IPS-20b (cell line): ENCODE measurements at regions not wholly inside any gene's neighbourhood (a gene's known extent, or its start where the extent isn't known, plus 50 kb on each side); places are given as distances from the start of the nearest gene placed in this dataset.

ENCODE experiments used
- H3K27ac ChIP-seq: one replicate; pipeline ENCODE4 v1.5.1; 2013; ENCODE audit warnings: low read length
- H3K27me3 ChIP-seq: 2 replicates; pipeline ENCODE4 v1.6.1; 2013; ENCODE audit warnings: mild to moderate bottlenecking, low read length, inconsistent platforms; ENCODE audit not compliant: insufficient read depth
- H3K36me3 ChIP-seq: 2 replicates; pipeline ENCODE4 v1.6.1; 2013; ENCODE audit warnings: low read depth, mild to moderate bottlenecking, inconsistent platforms, low read length, moderate library complexity; ENCODE audit not compliant: insufficient read depth
- H3K4me1 ChIP-seq: 2 replicates; pipeline ENCODE4 v1.6.1; 2013; ENCODE audit warnings: mild to moderate bottlenecking, control low read depth, inconsistent platforms, low read length, moderate library complexity; ENCODE audit not compliant: insufficient read depth
- H3K4me3 ChIP-seq: 2 replicates; pipeline ENCODE4 v1.5.1; 2013; ENCODE audit warnings: mild to moderate bottlenecking, low read length, inconsistent platforms
- H3K9ac ChIP-seq: 2 replicates; pipeline ENCODE4 v1.6.1; 2013; ENCODE audit warnings: low read depth, mild to moderate bottlenecking, inconsistent platforms, low read length, moderate library complexity
- H3K9me3 ChIP-seq: 2 replicates; pipeline ENCODE4 v1.6.1; 2013; ENCODE audit warnings: mild to moderate bottlenecking, low read depth, low read length, inconsistent platforms; ENCODE audit not compliant: insufficient read depth

DNA sequence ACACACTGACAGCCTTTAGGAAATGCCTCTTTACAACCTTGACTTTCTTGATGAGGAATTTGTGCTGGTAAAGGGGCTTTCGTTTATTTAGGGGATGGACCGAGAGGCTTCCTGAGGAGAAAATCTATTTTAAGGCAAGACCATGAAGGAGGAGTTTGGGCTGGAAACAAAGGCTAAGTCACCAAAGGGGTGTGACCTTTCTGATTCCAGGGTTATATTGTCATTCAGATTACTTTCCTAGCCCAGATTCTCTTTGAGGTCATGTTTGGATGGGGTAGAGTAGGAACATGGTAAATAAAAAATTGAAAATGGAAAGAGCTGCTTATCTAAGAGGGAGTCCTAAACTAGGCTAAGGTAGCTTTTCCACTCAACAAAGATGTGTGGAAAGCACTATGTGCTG, 77.1 kb upstream of the UGP2 start:
- peaks cover 13% of the 10 kb centered on the region; the same call in 1 of the 2 replicates for H3K9me3 ChIP-seq
- H3K9ac ChIP-seq, result peak overlapping the region; percentile 42; the same call in 1 of the 2 replicates
- peak overlapping the region; percentile 22 for H3K27ac ChIP-seq
- H3K4me3 ChIP-seq, result peak overlapping the region; percentile 26
- peaks cover 26% of the 10 kb centered on the region for H3K4me1 ChIP-seq
- H3K27me3 ChIP-seq, result no peaks in the 10 kb centered on the region
- H3K36me3 ChIP-seq, result no peaks in the 10 kb centered on the region

DNA sequence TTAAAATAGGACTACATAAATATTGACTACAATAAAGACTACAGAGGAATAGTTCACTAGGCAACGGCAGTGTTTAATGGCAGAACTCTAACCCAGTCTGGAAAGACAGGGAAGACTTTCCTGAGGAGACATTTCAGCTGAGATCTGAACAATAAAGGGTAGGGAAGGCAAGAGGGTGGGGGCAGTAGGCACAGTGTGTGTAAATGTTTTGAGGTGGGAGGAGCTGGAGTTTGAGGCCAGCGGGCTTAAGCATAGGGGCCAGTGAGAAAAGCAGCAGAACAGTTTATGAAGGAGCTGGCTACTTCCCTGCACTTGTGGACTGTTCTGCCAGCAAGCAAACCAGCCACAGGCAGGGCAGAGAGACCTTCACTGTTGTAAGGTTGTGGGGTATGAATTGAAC, 76.6 kb upstream of the UGP2 start:
- peaks cover 13% of the 10 kb centered on the region; the same call in 1 of the 2 replicates for H3K9me3 ChIP-seq
- H3K27me3 ChIP-seq, result no peaks in the 10 kb centered on the region
- peaks cover 26% of the 10 kb centered on the region for H3K4me1 ChIP-seq
- H3K36me3 ChIP-seq, result no peaks in the 10 kb centered on the region
- peak overlapping the region; percentile 15 for H3K27ac ChIP-seq
- H3K9ac ChIP-seq, result peak overlapping the region; percentile 42; the same call in 1 of the 2 replicates
- peak overlapping the region; percentile 26 for H3K4me3 ChIP-seq

DNA sequence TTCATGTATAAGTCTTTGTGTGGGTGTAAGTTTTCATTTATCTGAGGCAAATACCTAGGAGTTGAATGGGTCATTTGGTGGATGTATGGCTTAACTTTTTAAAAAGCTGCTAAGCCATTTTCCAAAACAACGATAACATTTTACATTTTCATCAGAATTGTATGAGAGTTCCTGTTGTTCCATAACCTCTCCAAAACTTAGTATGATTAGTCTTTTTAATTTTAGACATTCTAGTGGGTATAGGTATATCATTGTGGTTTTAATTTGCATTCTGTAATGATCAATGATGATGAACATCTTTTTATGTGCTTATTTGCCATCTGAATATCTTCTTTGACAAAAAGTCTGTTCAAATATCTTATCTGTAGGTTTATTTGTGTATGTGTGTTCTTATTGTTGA, 74.4 kb upstream of the UGP2 start:
- H3K36me3 ChIP-seq, result no peaks in the 10 kb centered on the region
- no peak overlapping the region for H3K27ac ChIP-seq
- no peak overlapping the region for H3K9ac ChIP-seq
- H3K27me3 ChIP-seq, result no peaks in the 10 kb centered on the region
- H3K4me1 ChIP-seq, result peaks cover 26% of the 10 kb centered on the region
- peaks cover 13% of the 10 kb centered on the region; the same call in 1 of the 2 replicates for H3K9me3 ChIP-seq
- no peak overlapping the region for H3K4me3 ChIP-seq

DNA sequence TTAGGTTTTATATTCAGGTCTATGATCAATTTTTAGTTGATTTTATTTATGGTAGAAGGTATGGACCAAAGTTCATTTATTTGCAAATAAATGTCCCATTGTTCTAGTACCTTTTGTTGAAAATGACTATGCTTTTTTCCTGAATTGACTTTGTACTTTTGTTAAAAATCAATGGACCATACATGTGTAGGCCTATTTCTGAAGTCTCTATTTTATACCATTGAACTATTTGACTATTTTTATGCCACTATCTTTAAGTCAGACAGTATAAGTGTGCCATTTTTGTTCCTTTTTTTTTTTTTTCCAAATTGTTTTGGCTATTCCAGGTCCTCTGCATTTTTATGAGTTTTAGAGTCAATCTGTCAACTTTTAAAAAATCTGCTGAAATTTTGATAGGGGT, 73.6 kb upstream of the UGP2 start:
- Histone ChIP-seq H3K27me3 (no peaks in the 10 kb centered on the region), H3K9ac (no peak overlapping the region), H3K9me3 (peaks cover 13% of the 10 kb centered on the region; the same call in 1 of the 2 replicates), H3K4me1 (peaks cover 26% of the 10 kb centered on the region), H3K4me3 (no peak overlapping the region), H3K27ac (no peak overlapping the region), H3K36me3 (no peaks in the 10 kb centered on the region)

DNA sequence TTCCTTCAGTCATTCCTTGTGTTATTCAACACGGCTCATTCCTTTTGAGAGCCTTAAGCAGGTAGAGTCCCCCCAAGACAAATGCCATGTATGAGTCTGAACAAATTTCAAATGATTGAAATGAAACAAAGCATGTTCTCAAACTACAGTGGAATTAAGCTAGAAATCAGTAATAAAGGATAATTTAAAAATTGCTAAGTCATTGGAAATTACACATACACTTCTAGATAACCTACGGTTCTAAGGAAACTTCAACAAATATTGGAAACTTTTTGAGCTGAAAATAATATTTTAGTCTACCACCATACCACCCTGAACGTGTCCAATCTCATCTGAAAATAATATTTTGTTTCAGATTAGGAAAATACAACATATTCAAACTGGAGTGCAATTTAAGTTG, 71.8 kb upstream of the UGP2 start:
- Histone ChIP-seq H3K9me3 (peaks cover 13% of the 10 kb centered on the region; the same call in 1 of the 2 replicates), H3K4me3 (no peak overlapping the region), H3K4me1 (peaks cover 10% of the 10 kb centered on the region), H3K36me3 (no peaks in the 10 kb centered on the region), H3K27ac (no peak overlapping the region), H3K27me3 (no peaks in the 10 kb centered on the region), H3K9ac (no peak overlapping the region)

DNA sequence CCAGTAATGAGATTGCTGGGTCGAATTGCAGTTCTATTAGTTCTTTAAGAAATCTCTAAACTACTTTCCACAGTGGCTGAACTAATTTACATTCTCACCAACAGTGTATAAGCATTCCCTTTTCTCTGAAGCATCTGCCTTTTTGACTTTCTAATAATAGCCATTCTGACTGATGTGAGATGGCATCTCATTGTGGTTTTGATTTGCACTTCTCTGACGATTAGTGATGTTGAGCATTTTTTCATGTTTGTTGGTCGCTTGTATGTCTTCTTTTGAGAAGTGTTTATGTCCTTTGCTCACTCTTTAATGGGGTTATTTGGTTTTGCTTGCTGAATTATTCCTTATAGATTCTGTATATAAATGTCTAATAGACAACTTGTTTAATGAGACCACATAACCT, 69.6 kb upstream of the UGP2 start:
- H3K4me1 ChIP-seq, result no peaks in the 10 kb centered on the region; the same call in 1 of the 2 replicates
- no peak overlapping the region for H3K9ac ChIP-seq
- no peaks in the 10 kb centered on the region for H3K36me3 ChIP-seq
- H3K9me3 ChIP-seq, result peaks cover 8% of the 10 kb centered on the region; the same call in 1 of the 2 replicates
- no peak overlapping the region for H3K27ac ChIP-seq
- no peaks in the 10 kb centered on the region for H3K27me3 ChIP-seq
- no peak overlapping the region for H3K4me3 ChIP-seq

DNA sequence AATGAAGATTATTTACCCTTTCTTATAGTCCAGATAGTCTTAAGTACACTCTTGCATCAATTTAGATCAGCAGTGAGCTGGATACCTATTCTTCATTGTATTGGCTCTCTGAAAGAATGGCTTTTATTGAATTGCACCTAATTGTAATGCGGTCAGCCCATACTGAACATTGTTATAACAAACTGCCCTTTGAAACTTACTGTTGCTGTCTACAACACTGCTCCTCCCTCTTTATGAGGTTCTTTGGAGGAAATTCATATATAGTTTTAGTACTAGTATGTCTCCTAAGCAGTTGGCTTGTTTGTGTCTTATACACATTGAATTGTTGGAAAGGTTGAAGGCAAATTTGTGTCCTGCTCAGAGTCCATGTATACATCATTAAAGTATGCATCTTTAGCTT, 66.5 kb upstream of the UGP2 start:
- Histone ChIP-seq H3K27me3 (no peaks in the 10 kb centered on the region), H3K4me3 (no peak overlapping the region), H3K9ac (no peak overlapping the region), H3K27ac (no peak overlapping the region), H3K9me3 (no peaks in the 10 kb centered on the region), H3K4me1 (peaks cover 13% of the 10 kb centered on the region; the same call in 1 of the 2 replicates), H3K36me3 (no peaks in the 10 kb centered on the region)

DNA sequence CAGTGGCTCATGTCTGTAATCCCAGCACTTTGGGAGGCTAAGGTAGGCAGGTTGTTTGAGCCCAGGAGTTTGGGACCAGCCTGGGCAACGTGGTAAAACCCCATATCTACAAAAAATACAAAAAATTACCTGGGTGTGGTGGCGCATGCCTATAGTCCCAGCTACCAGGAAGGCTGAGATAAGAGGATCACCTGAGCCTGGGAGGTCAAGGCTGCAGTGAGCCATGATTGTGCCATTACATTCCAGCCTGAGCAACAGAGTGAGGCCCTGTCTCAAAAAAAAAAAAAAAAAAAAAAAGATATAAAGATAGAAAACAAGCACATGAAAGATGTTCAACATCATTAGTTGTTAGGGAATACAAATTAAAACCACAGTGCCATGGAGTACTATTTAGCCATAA, 65.3 kb upstream of the UGP2 start:
- Histone ChIP-seq H3K4me1 (peaks cover 23% of the 10 kb centered on the region; the same call in 1 of the 2 replicates), H3K27ac (no peak overlapping the region), H3K9me3 (no peaks in the 10 kb centered on the region), H3K4me3 (no peak overlapping the region), H3K36me3 (no peaks in the 10 kb centered on the region), H3K27me3 (no peaks in the 10 kb centered on the region), H3K9ac (no peak overlapping the region)

DNA sequence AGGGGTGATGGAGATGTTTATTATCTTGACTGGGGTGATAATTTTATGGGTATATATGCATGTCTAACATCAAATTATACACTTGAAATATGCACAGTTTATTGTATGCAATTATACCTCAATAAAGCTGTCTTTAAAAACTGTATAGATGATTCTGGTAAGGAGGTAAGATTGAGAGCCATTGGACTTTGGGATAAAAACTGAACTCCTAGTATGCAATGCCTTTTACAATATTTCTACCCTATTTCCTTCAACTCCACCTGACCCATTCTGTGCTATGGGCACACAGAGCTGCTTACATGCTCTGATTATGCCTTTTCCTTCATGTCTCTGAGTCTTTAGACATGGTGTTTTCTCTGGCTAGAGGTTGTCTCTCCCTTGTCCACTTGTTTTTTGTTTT, 63.9 kb upstream of the UGP2 start:
- H3K4me1 ChIP-seq, result peaks cover 28% of the 10 kb centered on the region; the same call in 1 of the 2 replicates
- H3K9me3 ChIP-seq, result no peaks in the 10 kb centered on the region
- no peak overlapping the region for H3K9ac ChIP-seq
- H3K36me3 ChIP-seq, result no peaks in the 10 kb centered on the region
- H3K4me3 ChIP-seq, result no peak overlapping the region
- H3K27ac ChIP-seq, result no peak overlapping the region
- H3K27me3 ChIP-seq, result no peaks in the 10 kb centered on the region

DNA sequence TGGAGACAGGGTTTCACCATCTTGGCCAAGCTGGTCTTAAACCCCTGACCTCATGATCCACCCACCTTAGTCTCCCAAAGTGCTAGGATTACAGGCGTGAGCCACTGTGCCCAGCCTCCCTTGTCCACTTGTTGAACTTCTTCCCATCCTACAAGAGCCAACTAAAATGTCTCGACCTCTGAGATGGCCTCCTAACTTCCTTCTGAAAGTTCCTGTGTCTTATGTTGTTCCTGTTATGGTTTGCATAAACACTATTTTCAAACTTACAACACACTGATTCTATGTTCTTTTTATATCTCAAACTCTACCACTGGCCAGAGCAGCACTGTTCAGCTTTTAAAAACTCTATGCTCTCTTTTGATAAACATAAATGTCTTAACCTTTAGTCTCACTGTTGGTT, 63.3 kb upstream of the UGP2 start:
- Histone ChIP-seq H3K4me1 (peaks cover 28% of the 10 kb centered on the region; the same call in 1 of the 2 replicates), H3K9me3 (no peaks in the 10 kb centered on the region), H3K27ac (no peak overlapping the region), H3K36me3 (no peaks in the 10 kb centered on the region), H3K9ac (no peak overlapping the region), H3K4me3 (no peak overlapping the region), H3K27me3 (no peaks in the 10 kb centered on the region)

DNA sequence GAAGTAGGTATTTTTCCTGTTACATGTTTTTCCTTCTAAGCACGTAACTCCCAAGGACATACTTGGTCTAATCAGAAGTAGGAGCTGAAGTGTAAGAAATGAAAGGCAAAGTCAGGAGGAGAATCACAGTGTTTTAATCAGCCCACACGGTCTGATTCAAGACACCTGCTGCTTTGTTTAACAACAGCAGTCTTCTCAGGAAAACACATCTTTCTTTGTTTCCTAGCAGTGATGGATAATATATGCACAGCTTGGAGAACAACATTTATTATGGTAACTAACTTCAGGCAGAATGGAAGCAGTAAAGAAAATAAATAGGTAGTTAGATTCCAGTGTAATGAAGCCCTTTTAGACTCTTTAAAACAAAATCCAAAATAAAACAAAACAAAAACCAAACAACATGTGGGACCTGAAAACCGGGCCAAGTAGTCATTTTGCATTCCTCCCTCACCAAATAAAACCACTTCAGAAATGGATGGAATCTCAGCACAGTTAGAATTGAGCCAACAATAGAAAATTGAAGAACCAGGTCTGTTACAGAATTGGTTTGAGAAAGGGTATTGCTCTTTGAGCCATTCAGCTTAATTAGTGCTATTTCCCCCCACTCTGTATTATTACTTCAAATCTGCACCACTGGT, 61.1 kb upstream of the UGP2 start:
- Histone ChIP-seq H3K4me1 (peaks cover 34% of the 10 kb centered on the region; the same call in 1 of the 2 replicates), H3K36me3 (no peaks in the 10 kb centered on the region), H3K27ac (peak overlapping the region; percentile 12), H3K4me3 (peak overlapping the region; percentile 7; the same call in 1 of the 2 replicates), H3K9me3 (no peaks in the 10 kb centered on the region), H3K27me3 (no peaks in the 10 kb centered on the region), H3K9ac (peak overlapping the region; percentile 34; the same call in 1 of the 2 replicates)

DNA sequence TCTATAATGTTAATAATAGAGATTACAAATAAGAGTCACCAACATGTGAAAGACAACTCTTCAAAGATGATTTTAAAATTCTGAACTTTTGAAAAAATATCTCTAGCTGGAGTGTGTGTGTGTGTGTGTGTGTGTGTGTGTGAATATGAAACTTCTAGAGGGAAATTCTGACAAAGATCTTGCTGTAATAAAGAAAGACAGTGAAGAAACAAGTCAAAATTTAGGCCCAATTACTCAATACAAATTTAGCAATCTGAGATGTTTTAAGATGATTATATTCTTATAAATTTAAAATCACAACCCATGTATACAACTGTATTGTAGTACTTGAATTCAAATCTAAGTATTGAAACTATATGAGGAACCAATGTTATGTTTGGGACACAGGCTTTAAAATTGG, 57.2 kb upstream of the UGP2 start:
- H3K4me1 ChIP-seq, result peaks cover 30% of the 10 kb centered on the region; the same call in 1 of the 2 replicates
- H3K4me3 ChIP-seq, result no peak overlapping the region
- no peak overlapping the region for H3K27ac ChIP-seq
- peak overlapping the region; percentile 54 for H3K9ac ChIP-seq
- no peaks in the 10 kb centered on the region for H3K9me3 ChIP-seq
- H3K27me3 ChIP-seq, result no peaks in the 10 kb centered on the region
- H3K36me3 ChIP-seq, result no peaks in the 10 kb centered on the region
